ENCODE measurements at regions not wholly inside any gene's neighbourhood (a gene's known extent, or its start where the extent isn't known, plus 50 kb on each side); places are given as distances from the start of the nearest gene placed in this dataset.

DNA sequence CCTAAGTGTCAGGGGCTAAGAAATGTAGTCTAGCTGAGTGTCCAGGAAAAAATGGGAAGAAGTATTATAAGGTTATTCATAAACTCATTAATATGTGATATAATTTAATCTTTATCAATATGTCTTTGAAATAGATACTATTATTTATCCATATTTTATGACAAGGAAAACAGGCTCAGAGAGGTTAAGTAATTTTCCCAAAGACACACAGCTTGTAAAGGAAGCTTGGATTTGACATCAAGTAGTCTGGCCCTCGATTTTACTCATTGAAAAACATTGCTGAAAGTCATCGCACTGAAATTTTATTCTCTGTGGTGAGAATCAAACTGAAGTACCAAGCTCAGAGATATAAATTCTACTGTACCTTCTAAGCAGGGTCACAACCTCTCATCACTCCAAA, 276.9 kb downstream of the MSX2 start:
- no peaks in the 10 kb centered on the region for H3K9me3 ChIP-seq
- no peaks in the 10 kb centered on the region for H3K27me3 ChIP-seq (ENCODE audit: insufficient read depth)
- TF ChIP-seq, protein P1, sequence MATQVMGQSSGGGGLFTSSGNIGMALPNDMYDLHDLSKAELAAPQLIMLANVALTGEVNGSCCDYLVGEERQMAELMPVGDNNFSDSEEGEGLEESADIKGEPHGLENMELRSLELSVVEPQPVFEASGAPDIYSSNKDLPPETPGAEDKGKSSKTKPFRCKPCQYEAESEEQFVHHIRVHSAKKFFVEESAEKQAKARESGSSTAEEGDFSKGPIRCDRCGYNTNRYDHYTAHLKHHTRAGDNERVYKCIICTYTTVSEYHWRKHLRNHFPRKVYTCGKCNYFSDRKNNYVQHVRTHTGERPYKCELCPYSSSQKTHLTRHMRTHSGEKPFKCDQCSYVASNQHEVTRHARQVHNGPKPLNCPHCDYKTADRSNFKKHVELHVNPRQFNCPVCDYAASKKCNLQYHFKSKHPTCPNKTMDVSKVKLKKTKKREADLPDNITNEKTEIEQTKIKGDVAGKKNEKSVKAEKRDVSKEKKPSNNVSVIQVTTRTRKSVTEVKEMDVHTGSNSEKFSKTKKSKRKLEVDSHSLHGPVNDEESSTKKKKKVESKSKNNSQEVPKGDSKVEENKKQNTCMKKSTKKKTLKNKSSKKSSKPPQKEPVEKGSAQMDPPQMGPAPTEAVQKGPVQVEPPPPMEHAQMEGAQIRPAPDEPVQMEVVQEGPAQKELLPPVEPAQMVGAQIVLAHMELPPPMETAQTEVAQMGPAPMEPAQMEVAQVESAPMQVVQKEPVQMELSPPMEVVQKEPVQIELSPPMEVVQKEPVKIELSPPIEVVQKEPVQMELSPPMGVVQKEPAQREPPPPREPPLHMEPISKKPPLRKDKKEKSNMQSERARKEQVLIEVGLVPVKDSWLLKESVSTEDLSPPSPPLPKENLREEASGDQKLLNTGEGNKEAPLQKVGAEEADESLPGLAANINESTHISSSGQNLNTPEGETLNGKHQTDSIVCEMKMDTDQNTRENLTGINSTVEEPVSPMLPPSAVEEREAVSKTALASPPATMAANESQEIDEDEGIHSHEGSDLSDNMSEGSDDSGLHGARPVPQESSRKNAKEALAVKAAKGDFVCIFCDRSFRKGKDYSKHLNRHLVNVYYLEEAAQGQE (IDR thresholded peaks at IDR 0.05; ENCODE audit: low read depth, low read length): no peak
- TF ChIP-seq, protein P2, sequence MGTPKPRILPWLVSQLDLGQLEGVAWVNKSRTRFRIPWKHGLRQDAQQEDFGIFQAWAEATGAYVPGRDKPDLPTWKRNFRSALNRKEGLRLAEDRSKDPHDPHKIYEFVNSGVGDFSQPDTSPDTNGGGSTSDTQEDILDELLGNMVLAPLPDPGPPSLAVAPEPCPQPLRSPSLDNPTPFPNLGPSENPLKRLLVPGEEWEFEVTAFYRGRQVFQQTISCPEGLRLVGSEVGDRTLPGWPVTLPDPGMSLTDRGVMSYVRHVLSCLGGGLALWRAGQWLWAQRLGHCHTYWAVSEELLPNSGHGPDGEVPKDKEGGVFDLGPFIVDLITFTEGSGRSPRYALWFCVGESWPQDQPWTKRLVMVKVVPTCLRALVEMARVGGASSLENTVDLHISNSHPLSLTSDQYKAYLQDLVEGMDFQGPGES (IDR thresholded peaks at IDR 0.05; ENCODE audit: low read depth, low read length): no peak
- TF ChIP-seq, protein P3, sequence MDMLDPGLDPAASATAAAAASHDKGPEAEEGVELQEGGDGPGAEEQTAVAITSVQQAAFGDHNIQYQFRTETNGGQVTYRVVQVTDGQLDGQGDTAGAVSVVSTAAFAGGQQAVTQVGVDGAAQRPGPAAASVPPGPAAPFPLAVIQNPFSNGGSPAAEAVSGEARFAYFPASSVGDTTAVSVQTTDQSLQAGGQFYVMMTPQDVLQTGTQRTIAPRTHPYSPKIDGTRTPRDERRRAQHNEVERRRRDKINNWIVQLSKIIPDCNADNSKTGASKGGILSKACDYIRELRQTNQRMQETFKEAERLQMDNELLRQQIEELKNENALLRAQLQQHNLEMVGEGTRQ (IDR thresholded peaks at IDR 0.05; ENCODE audit: borderline replicate concordance, low read depth, low read length): no peak
- TF ChIP-seq GATA2 (CRISPR knock-in tag; IDR thresholded peaks at IDR 0.05): no peak
- 44% methylated on average over 2 of the region's 2 CpGs for WGBS (ENCODE audit: low lambda C conversion rate)
- H3K4me3 ChIP-seq (ENCODE audit: low read depth in 2 of 2, low read length in 1 of 2): no peak overlapping the region
- no peak overlapping the region for H3K27ac ChIP-seq (ENCODE audit: low read depth in 2 of 2, low read length in 1 of 2)
- no peaks in the 10 kb centered on the region for H3K4me1 ChIP-seq (ENCODE audit: control insufficient read depth in 1 of 2, insufficient read depth in 2 of 2, low read depth in 1 of 2, low read length in 1 of 2)
- H3F3A ChIP-seq (replicated peaks; ENCODE audit: insufficient read depth): no peaks in the 10 kb centered on the region
- no peaks in the 10 kb centered on the region for H3K36me3 ChIP-seq (replicated peaks in 1 of 2; ENCODE audit: control insufficient read depth in 1 of 2, insufficient read depth in 2 of 2, low read length in 1 of 2)
- DNase-seq: no peak
- H3K9me2 ChIP-seq: no peaks in the 10 kb centered on the region
- POLR2A ChIA-PET: no interaction called here
- H3K9ac ChIP-seq: no peak overlapping the region
- H4K20me1 ChIP-seq (ENCODE audit: insufficient read depth): no peaks in the 10 kb centered on the region
- H2AFZ ChIP-seq (ENCODE audit: low read depth): no peak overlapping the region
- CTCF ChIA-PET: no interaction called here
- H3K79me2 ChIP-seq (ENCODE audit: insufficient read depth): no peaks in the 10 kb centered on the region
- no peak overlapping the region for H3K4me2 ChIP-seq

DNA sequence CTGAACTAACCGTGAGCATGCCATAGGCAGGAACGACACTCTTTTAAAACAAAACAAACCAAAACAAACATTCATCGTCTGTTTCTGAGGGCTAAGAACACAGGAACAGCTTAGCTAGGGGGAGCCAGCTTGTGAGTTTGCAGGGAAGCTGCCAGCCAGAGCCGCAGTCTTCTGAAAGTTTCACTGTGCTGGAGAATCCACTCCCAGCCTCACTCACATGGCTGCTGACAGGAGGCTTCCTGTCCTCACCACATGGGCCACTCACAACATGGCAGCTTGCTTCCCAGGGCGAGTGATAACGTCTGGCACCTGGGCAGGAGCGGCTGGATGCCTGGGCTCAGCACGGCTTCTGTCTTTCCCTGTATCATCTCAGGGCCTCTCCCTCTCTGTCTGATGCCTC, 275.2 kb downstream of the MSX2 start:
- Histone ChIP-seq H3F3A (replicated peaks; ENCODE audit: insufficient read depth) (no peaks in the 10 kb centered on the region), H3K27ac (ENCODE audit: low read depth in 2 of 2, low read length in 1 of 2) (no peak overlapping the region), H3K9ac (no peak overlapping the region), H4K20me1 (ENCODE audit: insufficient read depth) (no peaks in the 10 kb centered on the region), H3K4me3 (ENCODE audit: low read depth in 2 of 2, low read length in 1 of 2) (no peak overlapping the region), H3K36me3 (replicated peaks in 1 of 2; ENCODE audit: control insufficient read depth in 1 of 2, insufficient read depth in 2 of 2, low read length in 1 of 2) (no peaks in the 10 kb centered on the region), H3K4me1 (ENCODE audit: control insufficient read depth in 1 of 2, insufficient read depth in 2 of 2, low read depth in 1 of 2, low read length in 1 of 2) (no peaks in the 10 kb centered on the region), H3K79me2 (ENCODE audit: insufficient read depth) (no peaks in the 10 kb centered on the region), H3K9me3 (no peaks in the 10 kb centered on the region), H2AFZ (ENCODE audit: low read depth) (no peak overlapping the region), H3K9me2 (no peaks in the 10 kb centered on the region), H3K27me3 (ENCODE audit: insufficient read depth) (no peaks in the 10 kb centered on the region), H3K4me2 (no peak overlapping the region)
- ChIA-PET POLR2A (no interaction called here), CTCF (no interaction called here)
- DNase-seq: no peak
- TF ChIP-seq SMC3 (IDR thresholded peaks at IDR 0.05; ENCODE audit: low read depth, low read length) (no peak), NRF1 (IDR thresholded peaks at IDR 0.05; ENCODE audit: low read depth, low read length) (no peak), RCOR1 (IDR thresholded peaks at IDR 0.05; ENCODE audit: low read length) (no peak), NFIC (IDR thresholded peaks at IDR 0.05; ENCODE audit: borderline replicate concordance) (no peak), GATA2 (CRISPR knock-in tag; IDR thresholded peaks at IDR 0.05) (no peak), FOXM1 (IDR thresholded peaks at IDR 0.05; ENCODE audit: low read depth) (no peak), POLR2AphosphoS5 (IDR thresholded peaks at IDR 0.05; ENCODE audit: low read depth, low read length) (no peak), CHD2 (IDR thresholded peaks at IDR 0.05; ENCODE audit: low read length, partially characterized antibody) (no peak), RAD21 (IDR thresholded peaks at IDR 0.05; ENCODE audit: low read length) (no peak), ELF1 (IDR thresholded peaks at IDR 0.05) (no peak), FOSL2 (IDR thresholded peaks at IDR 0.05; ENCODE audit: borderline replicate concordance, low read depth) (no peak), EZH2phosphoT487 (IDR thresholded peaks at IDR 0.05; ENCODE audit: borderline replicate concordance, low read depth) (no peak), TCF12 (IDR thresholded peaks at IDR 0.05) (no peak), MXI1 (IDR thresholded peaks at IDR 0.05; ENCODE audit: low read depth, low read length) (no peak), JUND (IDR thresholded peaks at IDR 0.05) (no peak), RXRA (IDR thresholded peaks at IDR 0.05; ENCODE audit: borderline replicate concordance, low read depth) (no peak)
- TF ChIP-seq, protein P4, sequence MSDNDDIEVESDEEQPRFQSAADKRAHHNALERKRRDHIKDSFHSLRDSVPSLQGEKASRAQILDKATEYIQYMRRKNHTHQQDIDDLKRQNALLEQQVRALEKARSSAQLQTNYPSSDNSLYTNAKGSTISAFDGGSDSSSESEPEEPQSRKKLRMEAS (IDR thresholded peaks at IDR 0.05; ENCODE audit: low read depth): no peak
- TF ChIP-seq, protein P5, sequence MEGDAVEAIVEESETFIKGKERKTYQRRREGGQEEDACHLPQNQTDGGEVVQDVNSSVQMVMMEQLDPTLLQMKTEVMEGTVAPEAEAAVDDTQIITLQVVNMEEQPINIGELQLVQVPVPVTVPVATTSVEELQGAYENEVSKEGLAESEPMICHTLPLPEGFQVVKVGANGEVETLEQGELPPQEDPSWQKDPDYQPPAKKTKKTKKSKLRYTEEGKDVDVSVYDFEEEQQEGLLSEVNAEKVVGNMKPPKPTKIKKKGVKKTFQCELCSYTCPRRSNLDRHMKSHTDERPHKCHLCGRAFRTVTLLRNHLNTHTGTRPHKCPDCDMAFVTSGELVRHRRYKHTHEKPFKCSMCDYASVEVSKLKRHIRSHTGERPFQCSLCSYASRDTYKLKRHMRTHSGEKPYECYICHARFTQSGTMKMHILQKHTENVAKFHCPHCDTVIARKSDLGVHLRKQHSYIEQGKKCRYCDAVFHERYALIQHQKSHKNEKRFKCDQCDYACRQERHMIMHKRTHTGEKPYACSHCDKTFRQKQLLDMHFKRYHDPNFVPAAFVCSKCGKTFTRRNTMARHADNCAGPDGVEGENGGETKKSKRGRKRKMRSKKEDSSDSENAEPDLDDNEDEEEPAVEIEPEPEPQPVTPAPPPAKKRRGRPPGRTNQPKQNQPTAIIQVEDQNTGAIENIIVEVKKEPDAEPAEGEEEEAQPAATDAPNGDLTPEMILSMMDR (IDR thresholded peaks at IDR 0.05): no peak
- TF ChIP-seq, protein P6, sequence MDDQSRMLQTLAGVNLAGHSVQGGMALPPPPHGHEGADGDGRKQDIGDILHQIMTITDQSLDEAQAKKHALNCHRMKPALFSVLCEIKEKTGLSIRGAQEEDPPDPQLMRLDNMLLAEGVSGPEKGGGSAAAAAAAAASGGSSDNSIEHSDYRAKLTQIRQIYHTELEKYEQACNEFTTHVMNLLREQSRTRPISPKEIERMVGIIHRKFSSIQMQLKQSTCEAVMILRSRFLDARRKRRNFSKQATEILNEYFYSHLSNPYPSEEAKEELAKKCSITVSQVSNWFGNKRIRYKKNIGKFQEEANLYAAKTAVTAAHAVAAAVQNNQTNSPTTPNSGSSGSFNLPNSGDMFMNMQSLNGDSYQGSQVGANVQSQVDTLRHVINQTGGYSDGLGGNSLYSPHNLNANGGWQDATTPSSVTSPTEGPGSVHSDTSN (IDR thresholded peaks at IDR 0.05): no peak
- WGBS (ENCODE audit: low lambda C conversion rate): 4% methylated on average over 4 of the region's 8 CpGs

Data from SK-N-SH (cell line).